Right lobe of liver (tissue), 6 donors: ENCODE measurements at regions not wholly inside any gene's neighbourhood (a gene's known extent, or its start where the extent isn't known, plus 50 kb on each side); places are given as distances from the start of the nearest gene placed in this dataset.

Experiments used
- ATAC-seq, 4 donors: fragments of 200-7000 bp; cut with Tn5 transposase; one replicate each; pipeline ENCODE4 v1.9.1; 2020; ENCODE audit warnings: mild to moderate bottlenecking in 4 of 4, moderate library complexity in 4 of 4
- DNase-seq, 3 donors: peaks; one replicate each; pipeline ENCODE4 v3.0.0-alpha.2; 2020
- H3K27ac ChIP-seq, 3 donors: fragments of 200-600 bp; one replicate each; pipeline ENCODE4 v1.8.0; 2022
- H3K27me3 ChIP-seq, 2 donors: fragments of 200-600 bp; one replicate each; pipeline ENCODE4 v1.8.0; 2022
- H3K36me3 ChIP-seq, 4 donors: fragments of 200-600 bp; sonication (generic) in 1 of 4; one replicate each; pipeline versions ENCODE4 v1.5.1 to v1.8.0; 2017 to 2022; ENCODE audit warnings: control low read depth in 1 of 4
- H3K4me1 ChIP-seq, 4 donors: fragments of 200-600 bp; sonication (generic) in 1 of 4; one replicate each; pipeline versions ENCODE4 v1.5.1 to v1.8.0; 2017 to 2022; ENCODE audit warnings: control low read depth in 1 of 4
- H3K4me3 ChIP-seq, 3 donors: fragments of 200-600 bp; one replicate each; pipeline ENCODE4 v1.8.0; 2022
- H3K9me3 ChIP-seq, 4 donors: fragments of 200-600 bp; sonication (generic) in 1 of 4; one replicate each; pipeline versions ENCODE4 v1.5.1 to v1.8.0; 2017 to 2022; ENCODE audit warnings: control low read depth in 1 of 4
- CTCF ChIP-seq, 4 donors: fragments of 200-600 bp in 3 of 4; fragments of 450-650 bp in 1 of 4; IDR thresholded peaks; one replicate each; pipeline versions ENCODE4 v1.5.1 to v1.8.0; 2016 to 2022; ENCODE audit warnings: antibody characterized with exemption in 4 of 4, mild to moderate bottlenecking in 2 of 4
- POLR2A ChIP-seq: fragments of 450-650 bp; IDR thresholded peaks from one replicate; pipeline ENCODE4 v1.6.1; 2017; ENCODE audit warnings: antibody characterized with exemption, mild to moderate bottlenecking
- WGBS: methylation state at CpG from one replicate; pipeline ENCODE4 v1.1.6; 2018; ENCODE audit warnings: low coverage, low lambda C conversion rate; ENCODE audit not compliant: insufficient coverage; ENCODE audit errors: missing lambda C conversion rate; 5-methylcytosine and 5-hydroxymethylcytosine counted together
- intact Hi-C, 2 donors: fragments of 100-400 bp; cut with DNase I; formaldehyde crosslinking; loops; one replicate each; pipeline versions ENCODE4 v1.11.2 to v1.14.1; 2022
- donor health status: DM: no; HTN: yes; CAD: no.
- donor health status: DM: no; HTN: no; CAD: no.
- donor health status: DM: no; HTN: no; CAD: no.
- donor health status: DM: no; HTN: yes; CAD: no.
- donor health status: DM: no; HTN: yes; CAD: no.

DNA sequence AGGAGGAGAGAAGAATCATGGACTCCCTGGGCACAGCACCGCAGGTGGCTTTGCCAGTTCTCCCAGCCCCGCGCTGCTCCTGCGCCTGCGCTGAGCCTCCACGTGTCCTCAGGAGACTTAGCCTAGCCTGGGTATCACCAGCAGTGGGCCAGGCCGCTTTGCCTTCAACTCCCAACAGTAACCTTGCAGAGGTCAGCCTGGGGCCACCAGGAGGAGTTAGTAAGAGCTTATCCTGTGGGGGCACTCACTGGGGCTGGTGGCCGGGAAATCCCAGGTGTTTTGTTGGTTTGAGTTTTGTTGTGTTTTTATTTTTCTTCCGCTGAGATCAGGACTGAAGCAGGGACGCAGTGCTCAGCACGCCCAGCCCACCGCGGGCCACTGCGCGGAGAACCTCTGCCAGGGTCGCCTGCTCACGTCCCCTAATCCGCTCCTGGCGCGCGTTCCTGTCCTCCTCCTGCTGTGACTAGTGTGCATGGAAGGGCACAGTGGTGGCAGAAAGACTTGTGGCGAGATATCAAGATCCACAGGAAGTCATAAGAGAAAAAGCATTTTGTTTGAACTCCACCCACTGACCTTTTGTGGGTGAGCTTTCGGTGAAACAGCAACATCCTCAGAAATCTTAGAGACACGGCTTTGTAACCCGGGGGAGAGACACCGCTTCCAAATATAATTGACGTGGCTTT is 207.4 kb upstream of the RFC3 start:
- 14% methylated on average over 8 of the region's 27 CpGs for WGBS
- Histone ChIP-seq H3K9me3 (no peaks in the 10 kb centered on the region), H3K27ac (peak overlapping the region; percentile 77 to 91 (median 82)), H3K4me1 (peaks cover 0 to 35% (median 18%) of the 10 kb centered on the region in 4 donors), H3K4me3 (peak overlapping the region; percentile 25 to 47 (median 45)), H3K36me3 (no peaks in the 10 kb centered on the region), H3K27me3 (no peaks in the 10 kb centered on the region)
- ATAC-seq (peak; percentile 81 to 91 (median 86)), DNase-seq (peak; percentile 85 to 94 (median 93))
- TF ChIP-seq POLR2A, result peak; percentile 53
- peak in 1 of 4 donors; percentile 13 for TF ChIP-seq CTCF (IDR thresholded peaks at IDR 0.05)
- intact Hi-C loops, result no loop called here

DNA sequence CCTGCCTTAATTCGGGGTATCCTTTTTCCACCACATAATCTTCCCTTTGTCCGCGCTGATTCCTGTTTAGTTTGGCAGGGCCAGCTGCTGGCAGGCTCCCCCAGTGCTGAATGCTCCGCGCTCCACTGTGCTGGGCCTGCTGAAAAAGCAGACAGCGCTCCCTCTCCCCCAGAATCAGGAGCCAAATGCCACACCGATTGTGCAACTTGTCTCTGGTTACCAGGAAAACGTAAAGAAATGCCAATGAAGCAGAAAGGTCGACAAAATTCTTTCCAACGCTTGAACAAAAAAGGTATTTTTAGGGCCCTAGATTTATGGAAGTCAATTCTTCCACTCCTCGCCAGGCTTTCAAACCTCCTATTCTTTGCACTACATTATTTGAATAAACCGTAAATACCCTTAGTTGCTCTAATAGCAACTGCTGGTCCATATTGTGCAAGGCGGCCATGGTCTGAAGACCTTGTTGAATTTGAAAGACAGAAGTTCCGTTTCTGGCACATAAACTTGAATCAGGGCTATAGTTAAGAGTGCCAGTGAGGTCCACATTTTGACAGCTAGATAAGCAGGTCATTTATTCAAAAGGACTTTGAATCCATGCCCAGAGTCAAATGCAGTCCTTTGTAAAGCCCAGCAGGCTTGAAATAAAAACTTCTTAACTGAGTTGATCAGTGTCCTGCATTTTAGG is 206.7 kb upstream of the RFC3 start:
- H3K4me1 ChIP-seq, result peaks cover 0 to 35% (median 18%) of the 10 kb centered on the region in 4 donors
- no peaks in the 10 kb centered on the region for H3K27me3 ChIP-seq
- intact Hi-C loops, result no loop called here
- no peaks in the 10 kb centered on the region for H3K36me3 ChIP-seq
- TF ChIP-seq CTCF (IDR thresholded peaks at IDR 0.05) (no peak), POLR2A (peak; percentile 32)
- peak; percentile 70 to 91 (median 88) for DNase-seq
- WGBS, result 24% methylated on average over 14 of the region's 14 CpGs
- H3K27ac ChIP-seq, result peak overlapping the region; percentile 77 to 91 (median 82)
- H3K4me3 ChIP-seq, result peak overlapping the region; percentile 25 to 47 (median 45)
- H3K9me3 ChIP-seq, result no peaks in the 10 kb centered on the region
- ATAC-seq, result peak; percentile 80 to 90 (median 84)

DNA sequence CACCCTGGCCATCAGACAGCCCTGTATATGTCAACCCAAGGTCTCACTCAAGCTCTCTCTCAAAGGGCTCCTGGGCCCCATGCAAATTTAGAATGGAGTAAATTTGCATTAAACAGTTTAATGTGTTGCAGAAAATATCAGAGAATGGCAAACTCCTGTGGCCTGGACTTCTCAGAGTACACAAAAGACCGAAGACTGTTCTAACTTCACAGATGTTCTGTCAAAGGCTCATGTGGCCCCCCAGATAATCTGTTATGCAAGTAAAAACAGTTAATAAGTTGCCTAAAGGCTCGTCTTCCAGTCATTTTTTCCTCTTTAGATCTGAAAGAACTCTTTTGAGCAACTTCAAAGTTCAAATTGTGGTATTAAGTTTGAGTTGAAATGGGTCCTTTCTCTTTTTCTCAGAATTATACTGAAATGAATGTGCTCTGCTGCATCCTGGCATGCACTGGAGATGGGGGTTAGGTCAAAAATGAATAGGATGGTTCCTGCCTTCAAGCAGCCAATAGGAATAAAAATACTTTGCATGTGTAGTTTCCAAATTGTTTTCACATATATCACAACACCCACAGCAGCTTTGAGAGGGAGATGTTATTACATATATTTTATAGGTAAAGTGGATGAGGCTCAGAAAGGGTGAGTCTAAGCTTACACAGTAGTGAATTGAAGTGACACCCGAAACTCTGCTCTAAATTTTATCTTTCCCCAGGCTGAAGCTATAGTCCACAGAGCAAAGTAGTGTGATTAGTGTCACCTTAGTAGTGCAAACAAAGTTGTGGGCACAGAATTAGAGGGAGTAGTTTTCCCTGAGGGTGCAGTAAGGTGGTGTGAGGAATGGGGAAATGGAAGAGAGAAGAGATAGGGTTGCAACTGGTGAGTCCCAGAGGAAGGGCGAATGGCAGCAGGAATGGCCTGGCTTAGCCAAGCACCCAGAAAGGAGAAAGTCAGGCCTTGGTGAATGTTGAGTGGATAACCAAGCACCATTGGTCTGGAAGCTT is 205.0 kb upstream of the RFC3 start:
- intact Hi-C loops, result no loop called here
- no peak for ATAC-seq
- Histone ChIP-seq H3K4me3 (no peak overlapping the region), H3K4me1 (peaks cover 0 to 35% (median 18%) of the 10 kb centered on the region in 4 donors), H3K9me3 (no peaks in the 10 kb centered on the region), H3K36me3 (no peaks in the 10 kb centered on the region), H3K27me3 (no peaks in the 10 kb centered on the region), H3K27ac (peak overlapping the region in 2 of 3 donors; percentile 16 to 91)
- 64% methylated on average over 4 of the region's 4 CpGs for WGBS
- DNase-seq, result no peak
- TF ChIP-seq POLR2A, result no peak
- no peak for TF ChIP-seq CTCF (IDR thresholded peaks at IDR 0.05)

GRCh38 chr13:33615436-33615835 is 202.5 kb upstream of the RFC3 start:
- Histone ChIP-seq H3K4me1 (peaks cover 0 to 25% (median 14%) of the 10 kb centered on the region in 4 donors), H3K36me3 (no peaks in the 10 kb centered on the region), H3K27ac (no peak overlapping the region), H3K9me3 (no peaks in the 10 kb centered on the region), H3K27me3 (no peaks in the 10 kb centered on the region), H3K4me3 (no peak overlapping the region)
- intact Hi-C loops, result no loop called here
- DNase-seq (no peak), ATAC-seq (no peak)
- TF ChIP-seq POLR2A (no peak), CTCF (IDR thresholded peaks at IDR 0.05) (no peak)
- WGBS, result 67% methylated on average over 2 of the region's 2 CpGs
